HCT116 (cell line): ENCODE measurements at regions not wholly inside any gene's neighbourhood (a gene's known extent, or its start where the extent isn't known, plus 50 kb on each side); places are given as distances from the start of the nearest gene placed in this dataset.

ENCODE experiments used
- ATAC-seq: fragments of 200-7000 bp; cut with Tn5 transposase; 2 replicates; pipeline ENCODE4 v1.9.1; 2020; ENCODE audit warnings: mild to moderate bottlenecking, moderate library complexity
- BruUV-seq: library from RNA; stranded (reverse); fragments of 400-500 nt; replicated peaks from 2 replicates; lab custom pipeline; 2021; lab: Mats Ljungman, UMichigan
- CTCF ChIA-PET: fragments of 300-600 bp; sonication (Branson Sonifier 250); formaldehyde crosslinking; loops from one replicate; lab custom pipeline; 2021; ENCODE audit warnings: antibody characterized with exemption; lab: Charles Lee
- POLR2A ChIA-PET: fragments of 300-600, 350-600 bp; sonication (Branson Sonifier 250); formaldehyde crosslinking; loops from one replicate; lab custom pipeline; 2021; ENCODE audit warnings: antibody characterized with exemption; lab: Charles Lee
- RAD21 ChIA-PET, 2 experiments: fragments of 300-600 bp; sonication (Branson Sonifier 250); formaldehyde crosslinking; loops; one replicate each; lab custom pipeline; 2023; ENCODE audit warnings: low total read pairs in 2 of 2; ENCODE audit not compliant: uncharacterized antibody in 2 of 2, unreplicated experiment in 2 of 2, low non-redundant PET in 1 of 2; lab: Charles Lee
- DNase-seq: peaks from one replicate; pipeline ENCODE4 v3.0.0-alpha.2; 2010; ENCODE audit warnings: low read depth, low spot score
- H2AFZ ChIP-seq: fragments of 200-600 bp; shearing (Covaris generic), sonication (generic); 2 replicates; pipeline ENCODE4 v1.6.1; 2017; ENCODE audit warnings: low read depth, mixed run types, mixed read lengths, antibody characterized with exemption, low read length; ENCODE audit not compliant: poor library complexity, severe bottlenecking
- H3K27ac ChIP-seq: 2 replicates; pipeline ENCODE4 v1.5.1; 2012; ENCODE audit warnings: low read depth, low read length
- H3K27me3 ChIP-seq: fragments of 200-600 bp; sonication (generic); 2 replicates; pipeline ENCODE4 v1.6.1; 2016; ENCODE audit warnings: mixed run types, low read length, mixed read lengths; ENCODE audit not compliant: insufficient read depth
- H3K36me3 ChIP-seq, 2 experiments: fragments of 200-500 bp in 1 of 2; fragments of 200-600 bp in 1 of 2; sonication (Bioruptor generic) in 1 of 2; sonication (generic) in 1 of 2; 2 replicates each; pipeline versions ENCODE4 v1.5.1 to v1.6.1; 2014 to 2016; ENCODE audit warnings: low read length in 2 of 2, inconsistent platforms in 1 of 2, mixed read lengths in 1 of 2, mixed run types in 1 of 2; ENCODE audit not compliant: insufficient read depth in 2 of 2, control insufficient read depth in 1 of 2
- H3K4me1 ChIP-seq, 2 experiments: fragments of 200-600 bp in 1 of 2; sonication (generic) in 1 of 2; 2 replicates each; pipeline versions ENCODE4 v1.5.1 to v1.6.1; 2012 to 2017; ENCODE audit warnings: low read length in 2 of 2, inconsistent platforms in 1 of 2, mild to moderate bottlenecking in 1 of 2, mixed read lengths in 1 of 2, mixed run types in 1 of 2, moderate library complexity in 1 of 2; ENCODE audit not compliant: insufficient read depth in 2 of 2, control insufficient read depth in 1 of 2
- H3K4me2 ChIP-seq: fragments of 200-600 bp; sonication (generic); 2 replicates; pipeline ENCODE4 v1.6.1; 2017; ENCODE audit warnings: mixed run types, low read length, mixed read lengths
- H3K4me3 ChIP-seq, 2 experiments: fragments of 200-600 bp in 1 of 2; sonication (generic) in 1 of 2; replicated peaks in 1 of 2; 2 replicates each; pipeline ENCODE4 v1.5.1; 2011 to 2016; ENCODE audit warnings: low read length in 2 of 2, control low read depth in 1 of 2, low read depth in 1 of 2, mild to moderate bottlenecking in 1 of 2, mixed read lengths in 1 of 2, mixed run types in 1 of 2
- H3K79me2 ChIP-seq: fragments of 200-600 bp; sonication (generic); 2 replicates; pipeline ENCODE4 v1.6.1; 2017; ENCODE audit warnings: mild to moderate bottlenecking, mixed run types, low read length, moderate library complexity, mixed read lengths; ENCODE audit not compliant: insufficient read depth
- H3K9ac ChIP-seq: fragments of 200-600 bp; sonication (generic); 2 replicates; pipeline ENCODE4 v1.6.1; 2016; ENCODE audit warnings: low read length, mixed read lengths
- H3K9me2 ChIP-seq: fragments of 200-600 bp; sonication (generic), shearing (Covaris generic); 2 replicates; pipeline ENCODE4 v1.6.1; 2017; ENCODE audit warnings: mixed run types, mild to moderate bottlenecking, moderate library complexity; ENCODE audit not compliant: insufficient read depth
- H3K9me3 ChIP-seq, 2 experiments: fragments of 200-500 bp in 1 of 2; fragments of 200-600 bp in 1 of 2; sonication (Bioruptor generic) in 1 of 2; sonication (generic) in 1 of 2; 2 replicates each; pipeline ENCODE4 v1.6.1; 2014 to 2017; ENCODE audit warnings: low read length in 2 of 2, mixed read lengths in 2 of 2, inconsistent platforms in 1 of 2, low read depth in 1 of 2, mild to moderate bottlenecking in 1 of 2, mixed run types in 1 of 2, moderate library complexity in 1 of 2; ENCODE audit not compliant: control insufficient read depth in 1 of 2, insufficient read depth in 1 of 2
- H4K20me1 ChIP-seq: fragments of 200-600 bp; sonication (generic), shearing (Covaris generic); 2 replicates; pipeline ENCODE4 v1.6.1; 2017; ENCODE audit warnings: mixed run types, mild to moderate bottlenecking, moderate library complexity; ENCODE audit not compliant: insufficient read depth
- CBX3 ChIP-seq: IDR thresholded peaks from 2 replicates; pipeline ENCODE4 v1.6.1; 2012; ENCODE audit warnings: low read depth
- EGR1 ChIP-seq: IDR thresholded peaks from 2 replicates; pipeline ENCODE4 v1.6.1; 2012; ENCODE audit warnings: low read depth
- EZH2 ChIP-seq: fragments of 200-600 bp; sonication (generic); IDR thresholded peaks from 2 replicates; pipeline ENCODE4 v1.6.1; 2017; ENCODE audit warnings: antibody characterized with exemption, mixed run types
- JUND ChIP-seq: IDR thresholded peaks from 2 replicates; pipeline ENCODE4 v1.6.1; 2012
- POLR2A ChIP-seq: IDR thresholded peaks from 2 replicates; pipeline ENCODE4 v1.7.0; 2011; ENCODE audit warnings: borderline replicate concordance; ENCODE audit not compliant: insufficient read depth, insufficient read length; ENCODE audit errors: extremely low read depth
- RAD21 ChIP-seq: IDR thresholded peaks from 2 replicates; pipeline ENCODE4 v1.6.1; 2012; ENCODE audit warnings: low read depth, mild to moderate bottlenecking
- SIN3A ChIP-seq: IDR thresholded peaks from 2 replicates; pipeline ENCODE4 v1.6.1; 2012; ENCODE audit warnings: low read depth
- SRF ChIP-seq: IDR thresholded peaks from 2 replicates; pipeline ENCODE4 v1.6.1; 2012; ENCODE audit warnings: low read depth
- TCF7L2 ChIP-seq: IDR thresholded peaks from 2 replicates; pipeline ENCODE4 v1.7.0; 2011; ENCODE audit warnings: borderline replicate concordance, inconsistent platforms; ENCODE audit not compliant: insufficient read depth, insufficient read length; ENCODE audit errors: extremely low read depth
- YY1 ChIP-seq: IDR thresholded peaks from 2 replicates; pipeline ENCODE4 v1.6.1; 2011; ENCODE audit warnings: low read length, low read depth, moderate library complexity, mild to moderate bottlenecking; ENCODE audit not compliant: insufficient replicate concordance; ENCODE audit errors: extremely low read depth
- ZFX ChIP-seq: fragments of 450-650 bp; IDR thresholded peaks from 2 replicates; pipeline ENCODE4 v1.6.1; 2017
- intact Hi-C: fragments of 100-400 bp; cut with micrococcal nuclease; formaldehyde crosslinking; loops from 2 replicates; pipeline ENCODE4 v1.10.0; 2022

- DNase-seq: no peak
- Histone ChIP-seq H4K20me1 (no peaks in the 10 kb centered on the region), H3K4me2 (no peak overlapping the region), H3K9me2 (no peaks in the 10 kb centered on the region), H3K36me3 (no peaks in the 10 kb centered on the region; a peak in 1 of 4 replicates), H3K4me3 (no peak overlapping the region), H3K27me3 (no peaks in the 10 kb centered on the region), H3K79me2 (no peaks in the 10 kb centered on the region), H3K9ac (no peak overlapping the region), H2AFZ (no peak overlapping the region), H3K27ac (no peak overlapping the region), H3K4me1 (no peaks in the 10 kb centered on the region), H3K9me3 (no peaks in the 10 kb centered on the region)
- RAD21 ChIA-PET: no interaction called here
- intact Hi-C loops: no loop called here
- POLR2A ChIA-PET: no interaction called here
- CTCF ChIA-PET: no interaction called here
- ATAC-seq: no peak
- no TSS peak for BruUV-seq
- TF ChIP-seq EGR1: no peak
- no peak for TF ChIP-seq POLR2A
- no peak for TF ChIP-seq RAD21
- TF ChIP-seq ZFX: no peak
Observed at GRCh38 chr1:80520949-80521348, 1279.8 kb upstream of the ADGRL2 start.

- ATAC-seq (no peak), DNase-seq (no peak)
- no peaks in the 10 kb centered on the region for H3K79me2 ChIP-seq
- no peaks in the 10 kb centered on the region for H3K27me3 ChIP-seq
- H3K9me2 ChIP-seq: no peaks in the 10 kb centered on the region
- no peaks in the 10 kb centered on the region for H3K4me1 ChIP-seq
- ChIA-PET POLR2A (no interaction called here), RAD21 (no interaction called here)
- intact Hi-C loops: no loop called here
- no peaks in the 10 kb centered on the region for H3K9me3 ChIP-seq
- H3K27ac ChIP-seq: no peak overlapping the region
- no TSS peak for BruUV-seq
- no peak overlapping the region for H3K4me2 ChIP-seq
- no peaks in the 10 kb centered on the region for H3K36me3 ChIP-seq
- no peak overlapping the region for H2AFZ ChIP-seq
- no peak overlapping the region for H3K9ac ChIP-seq
- H4K20me1 ChIP-seq: no peaks in the 10 kb centered on the region
- H3K4me3 ChIP-seq: no peak overlapping the region
- TF ChIP-seq JUND: no peak
- TF ChIP-seq TCF7L2: no peak
- TF ChIP-seq EZH2: no peak
- no peak for TF ChIP-seq SRF
- no peak for TF ChIP-seq CBX3
- no peak for TF ChIP-seq POLR2A
- TF ChIP-seq RAD21: no peak
- no peak for TF ChIP-seq SIN3A
- no peak for TF ChIP-seq YY1
- TF ChIP-seq, all 23 proteins: peak for 0
- CTCF ChIA-PET: no interaction called here
Observed at GRCh38 chr1:80517062-80517461, 1283.7 kb upstream of the ADGRL2 start.
